Astrocyte (in vitro differentiated cells and primary cell): ENCODE measurements at regions not wholly inside any gene's neighbourhood (a gene's known extent, or its start where the extent isn't known, plus 50 kb on each side); places are given as distances from the start of the nearest gene placed in this dataset.
A peak's percentile ranks its signal among the peaks of the same experiment; 100 is the strongest.

Source experiments
- DNase-seq: peaks from one replicate; pipeline ENCODE4 v3.0.0-alpha.2; 2010; ENCODE audit warnings: low read depth
- FAIRE-seq: peaks from 2 replicates; lab custom pipeline; 2011; peaks lifted over from hg19 to GRCh38; lab: Jason Lieb, UNC
- H2AFZ ChIP-seq: 2 replicates; pipeline ENCODE4 v1.6.0; 2012; ENCODE audit warnings: low read depth, low read length, inconsistent platforms
- H3K27ac ChIP-seq: 2 replicates; pipeline ENCODE4 v1.5.1; 2011; ENCODE audit warnings: low read depth, low read length, inconsistent platforms
- H3K27me3 ChIP-seq: 2 replicates; pipeline ENCODE4 v1.6.0; 2011; ENCODE audit warnings: low read length, inconsistent platforms; ENCODE audit not compliant: insufficient read depth
- H3K36me3 ChIP-seq: 2 replicates; pipeline ENCODE4 v1.5.1; 2011; ENCODE audit warnings: low read length, inconsistent platforms; ENCODE audit not compliant: insufficient read depth
- H3K4me1 ChIP-seq: 2 replicates; pipeline ENCODE4 v1.5.1; 2011; ENCODE audit warnings: low read length, inconsistent platforms; ENCODE audit not compliant: insufficient read depth
- H3K4me2 ChIP-seq: 2 replicates; pipeline ENCODE4 v1.6.0; 2012; ENCODE audit warnings: low read length, inconsistent platforms
- H3K4me3 ChIP-seq: 2 replicates; pipeline ENCODE4 v1.5.1; 2011; ENCODE audit warnings: low read depth, mild to moderate bottlenecking, low read length, inconsistent platforms; ENCODE audit not compliant: insufficient read depth
- H3K79me2 ChIP-seq: 2 replicates; pipeline ENCODE4 v1.6.0; 2012; ENCODE audit warnings: mild to moderate bottlenecking, low read length, inconsistent platforms; ENCODE audit not compliant: insufficient read depth
- H3K9ac ChIP-seq: 2 replicates; pipeline ENCODE4 v1.6.0; 2012; ENCODE audit warnings: mild to moderate bottlenecking, low read length, inconsistent platforms
- H3K9me3 ChIP-seq: 2 replicates; pipeline ENCODE4 v1.5.1; 2012; ENCODE audit warnings: low read depth, mild to moderate bottlenecking, low read length, inconsistent platforms; ENCODE audit not compliant: insufficient read depth
- H4K20me1 ChIP-seq: 2 replicates; pipeline ENCODE4 v1.6.0; 2012; ENCODE audit warnings: low read length, inconsistent platforms; ENCODE audit not compliant: insufficient read depth
- H3K27ac Mint-ChIP-seq: one replicate; pipeline ENCODE4 v1.8.0; 2021; ENCODE audit warnings: mild to moderate bottlenecking, mixed read lengths; ENCODE audit not compliant: unreplicated experiment
- H3K27me3 Mint-ChIP-seq: one replicate; pipeline ENCODE4 v1.8.0; 2021; ENCODE audit warnings: low read depth, mixed read lengths; ENCODE audit not compliant: unreplicated experiment
- H3K36me3 Mint-ChIP-seq: one replicate; pipeline ENCODE4 v1.8.0; 2021; ENCODE audit warnings: low read depth, mixed read lengths; ENCODE audit not compliant: unreplicated experiment
- H3K4me1 Mint-ChIP-seq: one replicate; pipeline ENCODE4 v1.8.0; 2021; ENCODE audit warnings: low read depth, mixed read lengths; ENCODE audit not compliant: unreplicated experiment
- H3K4me3 Mint-ChIP-seq: one replicate; pipeline ENCODE4 v1.8.0; 2021; ENCODE audit warnings: mild to moderate bottlenecking, moderate library complexity, mixed read lengths; ENCODE audit not compliant: unreplicated experiment
- H3K9me3 Mint-ChIP-seq: one replicate; pipeline ENCODE4 v1.8.0; 2021; ENCODE audit warnings: mild to moderate bottlenecking, mixed read lengths; ENCODE audit not compliant: unreplicated experiment
- CTCF ChIP-seq: IDR thresholded peaks from 2 replicates; pipeline ENCODE4 v1.5.1; 2011; ENCODE audit warnings: low read depth, mild to moderate bottlenecking, inconsistent platforms, low read length, moderate library complexity; ENCODE audit not compliant: insufficient read depth
- EZH2 ChIP-seq: IDR thresholded peaks from 2 replicates; pipeline ENCODE4 v1.6.1; 2012; ENCODE audit warnings: mild to moderate bottlenecking, low read length, inconsistent platforms; ENCODE audit not compliant: insufficient read depth

GRCh38 chr3:194976049-194976451 lies 290.4 kb downstream of the FAM43A start:
- H3K27me3 ChIP-seq = peaks cover 13% of the 10 kb centered on the region
- Mint-ChIP-seq H3K4me3 (no peak overlapping the region), H3K36me3 (no peaks in the 10 kb centered on the region), H3K9me3 (peaks cover 4% of the 10 kb centered on the region), H3K27ac (no peak overlapping the region), H3K4me1 (peaks cover 15% of the 10 kb centered on the region), H3K27me3 (peaks cover 23% of the 10 kb centered on the region)
- no peak for FAIRE-seq
- no peak for DNase-seq
- no peak overlapping the region for H3K4me2 ChIP-seq
- no peaks in the 10 kb centered on the region for H3K79me2 ChIP-seq
- no peak overlapping the region for H2AFZ ChIP-seq
- H3K4me3 ChIP-seq = no peak overlapping the region
- H3K9me3 ChIP-seq = no peaks in the 10 kb centered on the region
- TF ChIP-seq EZH2 = no peak
- TF ChIP-seq CTCF = no peak
- H3K9ac ChIP-seq = no peak overlapping the region
- H3K4me1 ChIP-seq = peaks cover 7% of the 10 kb centered on the region
- H3K27ac ChIP-seq = no peak overlapping the region
- H4K20me1 ChIP-seq = no peaks in the 10 kb centered on the region
- no peaks in the 10 kb centered on the region for H3K36me3 ChIP-seq

- Histone ChIP-seq H3K27ac (no peak overlapping the region), H3K9me3 (peaks cover 2% of the 10 kb centered on the region), H4K20me1 (no peaks in the 10 kb centered on the region), H3K4me3 (no peak overlapping the region), H3K27me3 (peaks cover 6% of the 10 kb centered on the region), H3K4me1 (peaks cover 7% of the 10 kb centered on the region), H3K9ac (no peak overlapping the region), H2AFZ (peak overlapping the region; percentile 27), H3K79me2 (no peaks in the 10 kb centered on the region), H3K4me2 (peak overlapping the region; percentile 38), H3K36me3 (no peaks in the 10 kb centered on the region)
- peak overlapping the region; percentile 82 for H3K27ac Mint-ChIP-seq
- TF ChIP-seq EZH2 (no peak), CTCF (no peak)
- H3K4me1 Mint-ChIP-seq = peaks cover 15% of the 10 kb centered on the region
- H3K27me3 Mint-ChIP-seq = peaks cover 15% of the 10 kb centered on the region
- FAIRE-seq (no peak), DNase-seq (no peak)
- H3K9me3 Mint-ChIP-seq = peaks cover under 1% of the 10 kb centered on the region
- peak overlapping the region; percentile 4 for H3K4me3 Mint-ChIP-seq
- no peaks in the 10 kb centered on the region for H3K36me3 Mint-ChIP-seq
These were observed 291.2 kb downstream of the FAM43A start for GRCh38 chr3:194976874-194977273.

- Mint-ChIP-seq H3K36me3 (no peaks in the 10 kb centered on the region), H3K27ac (peak overlapping the region; percentile 82), H3K27me3 (peaks cover 14% of the 10 kb centered on the region), H3K4me1 (peaks cover 15% of the 10 kb centered on the region), H3K9me3 (peaks cover 3% of the 10 kb centered on the region), H3K4me3 (no peak overlapping the region)
- Histone ChIP-seq H3K36me3 (no peaks in the 10 kb centered on the region), H3K9me3 (peaks cover 7% of the 10 kb centered on the region), H3K9ac (no peak overlapping the region), H3K4me2 (peak overlapping the region; percentile 38), H2AFZ (no peak overlapping the region), H3K4me3 (no peak overlapping the region), H3K27ac (no peak overlapping the region), H4K20me1 (no peaks in the 10 kb centered on the region), H3K27me3 (peaks cover 1% of the 10 kb centered on the region), H3K79me2 (no peaks in the 10 kb centered on the region), H3K4me1 (peaks cover 7% of the 10 kb centered on the region)
- DNase-seq = no peak
- no peak for FAIRE-seq
- TF ChIP-seq CTCF (no peak), EZH2 (no peak)
These were observed 291.7 kb downstream of the FAM43A start for GRCh38 chr3:194977356-194977755.
